ENCODE measurements at regions not wholly inside any gene's neighbourhood (a gene's known extent, or its start where the extent isn't known, plus 50 kb on each side); places are given as distances from the start of the nearest gene placed in this dataset.

DNA sequence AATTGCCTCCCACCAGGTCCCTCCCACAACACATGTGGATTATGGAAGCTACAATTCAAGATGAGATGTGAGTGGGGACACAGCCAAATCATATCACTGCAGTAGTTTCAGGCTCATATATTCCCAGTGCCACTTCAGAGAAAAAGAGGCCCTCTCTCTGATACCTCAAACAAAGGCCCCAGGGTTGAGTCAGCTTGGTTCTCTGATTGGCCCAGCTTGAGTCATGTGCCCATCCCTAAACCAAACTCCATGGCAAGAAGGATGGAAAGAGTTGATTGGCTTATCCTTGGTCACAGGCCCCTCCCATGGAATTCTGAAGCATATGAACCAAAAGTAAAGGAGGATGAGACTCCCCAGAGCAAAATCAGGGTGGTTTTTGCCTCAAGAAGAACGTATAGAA lies 75.9 kb upstream of the IRX6 start:
- no peak for DNase-seq (ENCODE audit: low spot score)
- H3K9me3 Mint-ChIP-seq (ENCODE audit: low read depth), result peaks cover under 1% of the 10 kb centered on the region
- no peak overlapping the region for H3K4me3 Mint-ChIP-seq (ENCODE audit: unreplicated experiment)
- TF ChIP-seq, protein P1, sequence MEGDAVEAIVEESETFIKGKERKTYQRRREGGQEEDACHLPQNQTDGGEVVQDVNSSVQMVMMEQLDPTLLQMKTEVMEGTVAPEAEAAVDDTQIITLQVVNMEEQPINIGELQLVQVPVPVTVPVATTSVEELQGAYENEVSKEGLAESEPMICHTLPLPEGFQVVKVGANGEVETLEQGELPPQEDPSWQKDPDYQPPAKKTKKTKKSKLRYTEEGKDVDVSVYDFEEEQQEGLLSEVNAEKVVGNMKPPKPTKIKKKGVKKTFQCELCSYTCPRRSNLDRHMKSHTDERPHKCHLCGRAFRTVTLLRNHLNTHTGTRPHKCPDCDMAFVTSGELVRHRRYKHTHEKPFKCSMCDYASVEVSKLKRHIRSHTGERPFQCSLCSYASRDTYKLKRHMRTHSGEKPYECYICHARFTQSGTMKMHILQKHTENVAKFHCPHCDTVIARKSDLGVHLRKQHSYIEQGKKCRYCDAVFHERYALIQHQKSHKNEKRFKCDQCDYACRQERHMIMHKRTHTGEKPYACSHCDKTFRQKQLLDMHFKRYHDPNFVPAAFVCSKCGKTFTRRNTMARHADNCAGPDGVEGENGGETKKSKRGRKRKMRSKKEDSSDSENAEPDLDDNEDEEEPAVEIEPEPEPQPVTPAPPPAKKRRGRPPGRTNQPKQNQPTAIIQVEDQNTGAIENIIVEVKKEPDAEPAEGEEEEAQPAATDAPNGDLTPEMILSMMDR (IDR thresholded peaks at IDR 0.05), result no peak
- H3K27ac Mint-ChIP-seq (ENCODE audit: unreplicated experiment), result no peak overlapping the region
- no peaks in the 10 kb centered on the region for H3K36me3 Mint-ChIP-seq (ENCODE audit: low read depth)
- H3K4me1 Mint-ChIP-seq (ENCODE audit: low read depth), result no peaks in the 10 kb centered on the region
- peaks cover 10% of the 10 kb centered on the region for H3K27me3 Mint-ChIP-seq (ENCODE audit: low read depth)

DNA sequence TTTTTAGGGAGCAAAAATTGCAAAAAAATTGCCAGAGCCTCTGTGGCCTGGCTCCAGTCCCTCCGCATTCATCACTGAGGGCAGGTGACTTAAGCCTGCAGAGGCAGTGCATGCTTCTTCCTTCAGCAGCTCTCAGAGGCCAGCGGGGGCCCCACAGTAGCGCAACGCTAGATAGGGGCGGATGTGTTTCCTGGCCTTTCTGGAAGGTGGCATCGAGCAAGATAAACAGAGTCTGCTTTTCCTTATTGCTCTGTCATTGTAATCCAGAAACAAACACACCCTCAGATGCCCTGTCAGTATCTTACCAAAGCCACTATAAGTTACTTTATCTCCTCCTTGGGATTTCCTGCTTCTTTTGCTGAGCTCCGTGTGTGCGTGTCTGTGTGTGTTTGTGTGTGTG lies 75.5 kb upstream of the IRX6 start:
- Mint-ChIP-seq H3K27ac (ENCODE audit: unreplicated experiment) (no peak overlapping the region), H3K27me3 (ENCODE audit: low read depth) (peaks cover 10% of the 10 kb centered on the region), H3K4me3 (ENCODE audit: unreplicated experiment) (no peak overlapping the region), H3K9me3 (ENCODE audit: low read depth) (peaks cover 4% of the 10 kb centered on the region), H3K4me1 (ENCODE audit: low read depth) (no peaks in the 10 kb centered on the region), H3K36me3 (ENCODE audit: low read depth) (no peaks in the 10 kb centered on the region)
- TF ChIP-seq, protein P1 (IDR thresholded peaks at IDR 0.05), result no peak
- DNase-seq (ENCODE audit: low spot score), result no peak

DNA sequence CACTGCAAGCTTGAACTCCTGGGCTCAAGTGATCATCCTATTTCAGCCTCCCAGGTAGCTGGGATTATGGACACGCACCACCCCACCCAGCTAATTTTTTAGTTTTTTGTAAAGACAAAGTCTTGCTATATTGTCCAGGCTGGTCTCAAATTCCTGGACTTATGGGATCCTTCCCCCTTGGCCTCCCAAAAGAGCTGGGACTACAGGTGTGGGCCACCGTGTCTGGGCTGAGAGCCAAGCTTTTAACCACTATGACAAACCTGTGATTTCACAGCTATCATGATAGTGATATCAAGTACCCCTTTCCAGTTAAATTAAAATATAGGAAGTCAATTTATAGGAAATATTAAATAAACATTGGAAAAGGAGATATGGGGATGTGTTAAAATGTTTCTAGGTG lies 74.6 kb upstream of the IRX6 start:
- no peak overlapping the region for H3K27ac Mint-ChIP-seq (ENCODE audit: unreplicated experiment)
- peaks cover 11% of the 10 kb centered on the region for H3K9me3 Mint-ChIP-seq (ENCODE audit: low read depth)
- no peaks in the 10 kb centered on the region for H3K4me1 Mint-ChIP-seq (ENCODE audit: low read depth)
- no peak overlapping the region for H3K4me3 Mint-ChIP-seq (ENCODE audit: unreplicated experiment)
- H3K27me3 Mint-ChIP-seq (ENCODE audit: low read depth), result peaks cover 14% of the 10 kb centered on the region
- TF ChIP-seq, protein P1 (IDR thresholded peaks at IDR 0.05), result no peak
- no peak for DNase-seq (ENCODE audit: low spot score)
- peaks cover 3% of the 10 kb centered on the region for H3K36me3 Mint-ChIP-seq (ENCODE audit: low read depth)

DNA sequence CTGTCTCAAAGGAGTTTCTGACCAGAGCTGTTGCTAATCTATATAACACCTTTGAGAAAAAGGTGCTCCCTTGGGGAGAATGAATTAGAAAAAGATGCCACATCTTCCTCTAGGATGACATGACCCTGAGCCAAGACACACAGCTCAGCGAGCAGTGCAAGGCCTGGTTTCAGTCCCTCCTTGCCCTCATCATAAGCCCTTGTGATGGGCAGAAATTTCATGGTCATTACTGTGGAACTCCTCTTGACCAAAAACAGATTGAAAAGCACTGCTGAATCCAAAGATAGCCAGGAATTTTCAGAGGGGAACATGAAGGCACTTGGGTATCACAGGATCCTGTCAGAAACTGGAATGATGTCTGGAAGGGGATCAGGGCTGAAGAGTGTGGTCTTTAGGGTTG lies 74.1 kb upstream of the IRX6 start:
- Mint-ChIP-seq H3K9me3 (ENCODE audit: low read depth) (peaks cover 17% of the 10 kb centered on the region), H3K27me3 (ENCODE audit: low read depth) (peaks cover 19% of the 10 kb centered on the region), H3K4me1 (ENCODE audit: low read depth) (no peaks in the 10 kb centered on the region), H3K27ac (ENCODE audit: unreplicated experiment) (no peak overlapping the region), H3K36me3 (ENCODE audit: low read depth) (peaks cover 3% of the 10 kb centered on the region), H3K4me3 (ENCODE audit: unreplicated experiment) (no peak overlapping the region)
- TF ChIP-seq, protein P1 (IDR thresholded peaks at IDR 0.05), result no peak
- no peak for DNase-seq (ENCODE audit: low spot score)

DNA sequence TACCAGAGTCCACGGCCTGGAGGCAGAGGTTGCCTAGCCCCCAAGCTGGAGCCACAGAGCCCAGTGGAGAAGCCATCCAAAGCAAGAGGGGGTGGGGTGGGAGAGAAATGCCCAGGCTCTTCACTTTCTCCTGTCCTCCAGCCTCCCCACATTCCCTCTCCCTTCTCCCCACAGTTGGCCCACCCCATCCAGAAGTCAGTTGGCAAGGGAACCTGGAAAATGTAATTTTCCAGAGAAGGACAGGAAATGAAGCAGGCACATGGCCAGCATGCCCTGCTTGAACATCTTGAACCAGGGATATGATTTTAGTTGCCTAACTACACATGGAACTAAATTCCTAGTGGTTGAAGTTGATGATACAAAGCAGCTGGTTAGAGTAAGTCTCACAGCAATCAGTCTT lies 73.3 kb upstream of the IRX6 start:
- H3K36me3 Mint-ChIP-seq (ENCODE audit: low read depth), result peaks cover 3% of the 10 kb centered on the region
- H3K9me3 Mint-ChIP-seq (ENCODE audit: low read depth), result peaks cover 17% of the 10 kb centered on the region
- TF ChIP-seq, protein P1 (IDR thresholded peaks at IDR 0.05), result no peak
- no peak overlapping the region for H3K27ac Mint-ChIP-seq (ENCODE audit: unreplicated experiment)
- no peak overlapping the region for H3K4me3 Mint-ChIP-seq (ENCODE audit: unreplicated experiment)
- no peaks in the 10 kb centered on the region for H3K4me1 Mint-ChIP-seq (ENCODE audit: low read depth)
- H3K27me3 Mint-ChIP-seq (ENCODE audit: low read depth), result peaks cover 19% of the 10 kb centered on the region
- no peak for DNase-seq (ENCODE audit: low spot score)
